AG09309 (cell line): ENCODE measurements at regions not wholly inside any gene's neighbourhood (a gene's known extent, or its start where the extent isn't known, plus 50 kb on each side); places are given as distances from the start of the nearest gene placed in this dataset.

Experiments
- DNase-seq: peaks from one replicate; pipeline ENCODE4 v3.0.0-alpha.2; 2010; ENCODE audit warnings: low read depth
- H3K4me3 ChIP-seq: 2 replicates; pipeline ENCODE4 v1.5.1; 2011; ENCODE audit warnings: mild to moderate bottlenecking, low read depth, low read length, moderate library complexity; ENCODE audit not compliant: control insufficient read depth
- TF ChIP-seq, protein P1 (sequence below): IDR thresholded peaks from 2 replicates; pipeline ENCODE4 v1.5.1; 2011; ENCODE audit warnings: mild to moderate bottlenecking, low read depth, low read length, inconsistent platforms; ENCODE audit not compliant: insufficient read depth, control insufficient read depth; ENCODE audit errors: missing control alignments

GRCh38 chr1:185631843-185632242 lies 102.3 kb upstream of the HMCN1 start:
- TF ChIP-seq, protein P1, sequence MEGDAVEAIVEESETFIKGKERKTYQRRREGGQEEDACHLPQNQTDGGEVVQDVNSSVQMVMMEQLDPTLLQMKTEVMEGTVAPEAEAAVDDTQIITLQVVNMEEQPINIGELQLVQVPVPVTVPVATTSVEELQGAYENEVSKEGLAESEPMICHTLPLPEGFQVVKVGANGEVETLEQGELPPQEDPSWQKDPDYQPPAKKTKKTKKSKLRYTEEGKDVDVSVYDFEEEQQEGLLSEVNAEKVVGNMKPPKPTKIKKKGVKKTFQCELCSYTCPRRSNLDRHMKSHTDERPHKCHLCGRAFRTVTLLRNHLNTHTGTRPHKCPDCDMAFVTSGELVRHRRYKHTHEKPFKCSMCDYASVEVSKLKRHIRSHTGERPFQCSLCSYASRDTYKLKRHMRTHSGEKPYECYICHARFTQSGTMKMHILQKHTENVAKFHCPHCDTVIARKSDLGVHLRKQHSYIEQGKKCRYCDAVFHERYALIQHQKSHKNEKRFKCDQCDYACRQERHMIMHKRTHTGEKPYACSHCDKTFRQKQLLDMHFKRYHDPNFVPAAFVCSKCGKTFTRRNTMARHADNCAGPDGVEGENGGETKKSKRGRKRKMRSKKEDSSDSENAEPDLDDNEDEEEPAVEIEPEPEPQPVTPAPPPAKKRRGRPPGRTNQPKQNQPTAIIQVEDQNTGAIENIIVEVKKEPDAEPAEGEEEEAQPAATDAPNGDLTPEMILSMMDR: no peak
- DNase-seq: no peak
- no peak overlapping the region for H3K4me3 ChIP-seq

DNA sequence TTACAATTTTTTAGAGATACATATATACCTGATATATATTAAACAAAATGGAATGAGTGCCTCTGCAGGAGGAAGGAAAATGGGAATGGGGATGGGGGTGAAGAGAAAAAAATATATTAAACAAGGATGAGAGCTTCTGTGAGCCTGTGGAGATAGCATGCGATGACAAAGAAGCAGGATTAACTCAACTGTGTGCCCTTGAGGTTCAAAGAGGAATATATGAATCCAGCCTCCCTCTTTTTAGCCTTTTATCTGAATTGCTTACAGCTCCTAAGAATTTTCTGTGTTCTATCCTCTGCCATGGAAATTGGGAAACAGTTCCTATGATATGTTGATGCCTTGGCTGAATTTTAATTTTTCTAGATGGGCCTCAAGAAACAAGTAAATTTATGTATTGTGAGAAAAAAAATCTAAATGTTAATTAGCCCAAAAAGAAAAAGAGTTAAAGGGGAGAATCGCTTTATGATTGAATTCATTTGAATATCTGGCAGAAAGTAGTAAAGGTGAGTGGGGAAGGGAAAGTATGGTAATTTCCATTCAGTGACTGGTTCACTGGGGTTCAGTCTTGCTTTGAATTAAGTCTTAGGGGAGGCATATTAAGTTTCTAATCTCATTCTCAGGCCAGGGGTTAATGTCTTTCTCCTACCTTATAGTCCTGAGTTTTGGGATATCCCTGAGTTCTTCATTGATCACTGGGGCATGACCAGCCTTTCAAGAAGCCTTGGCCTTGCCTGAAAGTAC lies 106.3 kb upstream of the HMCN1 start:
- TF ChIP-seq, protein P1: no peak
- no peak overlapping the region for H3K4me3 ChIP-seq
- DNase-seq: no peak

DNA sequence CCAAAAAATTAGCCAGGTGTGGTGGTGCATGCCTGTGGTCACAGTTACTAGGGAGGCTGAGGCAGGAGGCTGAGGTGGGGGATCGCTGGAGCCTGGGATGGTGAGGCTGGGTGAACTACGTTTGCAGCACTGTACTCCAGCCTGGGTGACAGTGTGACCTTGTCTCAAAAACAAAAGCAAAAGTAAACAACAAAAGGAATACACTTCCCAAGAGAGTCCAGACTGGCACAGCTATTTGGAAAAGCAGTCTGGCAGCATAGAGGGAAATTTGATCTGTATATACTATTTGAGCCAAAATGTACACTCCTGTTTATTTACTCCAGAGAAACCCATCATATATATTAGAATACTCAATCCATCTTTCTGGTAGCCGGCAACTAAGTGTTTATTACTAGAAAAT lies 107.0 kb upstream of the HMCN1 start:
- H3K4me3 ChIP-seq: no peak overlapping the region
- DNase-seq: no peak
- TF ChIP-seq, protein P1: no peak

DNA sequence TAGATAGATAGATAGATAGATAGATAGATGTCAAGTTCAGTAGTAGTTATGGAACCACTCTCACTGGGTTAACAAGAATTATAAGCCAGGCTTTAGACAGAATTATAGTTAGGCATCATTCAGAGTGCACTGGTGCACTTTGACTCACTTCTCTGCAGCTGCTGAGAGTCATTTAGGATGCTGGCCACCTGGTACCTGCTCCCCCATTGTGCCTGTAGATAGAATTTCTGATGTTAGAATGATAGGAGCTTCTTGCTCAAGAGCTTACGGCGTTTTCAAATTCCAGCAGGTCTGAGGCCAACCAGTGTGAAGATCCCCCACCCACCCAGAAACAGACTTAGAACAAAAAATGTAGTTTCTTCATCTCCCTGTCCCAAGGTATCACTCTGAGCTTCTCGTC lies 107.8 kb upstream of the HMCN1 start:
- TF ChIP-seq, protein P1: no peak
- H3K4me3 ChIP-seq: no peak overlapping the region
- no peak for DNase-seq

- TF ChIP-seq, protein P1: no peak
- no peak overlapping the region for H3K4me3 ChIP-seq
- DNase-seq: no peak
Measured at GRCh38 chr1:185610954-185611353, 123.2 kb upstream of the HMCN1 start.

GRCh38 chr1:185608177-185608576 lies 126.0 kb upstream of the HMCN1 start:
- no peak overlapping the region for H3K4me3 ChIP-seq
- TF ChIP-seq, protein P1: no peak
- DNase-seq: no peak
